Bronchial epithelial cell (primary cell): ENCODE measurements at regions not wholly inside any gene's neighbourhood (a gene's known extent, or its start where the extent isn't known, plus 50 kb on each side); places are given as distances from the start of the nearest gene placed in this dataset.

Source experiments
- DNase-seq: peaks from one replicate; pipeline ENCODE4 v3.0.0-alpha.2; 2010; ENCODE audit warnings: low read depth
- FAIRE-seq: peaks from 2 replicates; lab custom pipeline; 2011; peaks lifted over from hg19 to GRCh38; lab: Jason Lieb, UNC
- H3K27me3 ChIP-seq: 2 replicates; pipeline ENCODE4 v1.5.1; 2011; ENCODE audit warnings: low read length; ENCODE audit not compliant: control insufficient read depth, insufficient read depth
- H3K36me3 ChIP-seq: 2 replicates; pipeline ENCODE4 v1.5.1; 2011; ENCODE audit warnings: low read length; ENCODE audit not compliant: control insufficient read depth, insufficient read depth
- H3K4me3 ChIP-seq: 2 replicates; pipeline ENCODE4 v1.5.1; 2011; ENCODE audit warnings: mild to moderate bottlenecking, low read depth, low read length, control low read depth
- CTCF ChIP-seq: IDR thresholded peaks from 2 replicates; pipeline ENCODE4 v1.5.1; 2011; ENCODE audit warnings: mild to moderate bottlenecking, moderate library complexity, low read length, control low read depth, inconsistent platforms; ENCODE audit not compliant: insufficient read depth, severe bottlenecking

GRCh38 chr11:121898903-121899302 is 217.1 kb downstream of the BLID start:
- no peak for TF ChIP-seq CTCF

GRCh38 chr11:121895919-121896318 is 220.1 kb downstream of the BLID start:
- peak; percentile 58 for DNase-seq
- no peak for FAIRE-seq
- Histone ChIP-seq H3K27me3 (no peaks in the 10 kb centered on the region), H3K4me3 (no peak overlapping the region), H3K36me3 (no peaks in the 10 kb centered on the region)
- TF ChIP-seq CTCF, result no peak

More at GRCh38 chr11:121898903-121899302, 217.1 kb downstream of the BLID start:
- Histone ChIP-seq H3K27me3 (no peaks in the 10 kb centered on the region), H3K4me3 (no peak overlapping the region), H3K36me3 (no peaks in the 10 kb centered on the region)
- DNase-seq (no peak), FAIRE-seq (no peak)

GRCh38 chr11:121894581-121894980 is 221.4 kb downstream of the BLID start:
- H3K36me3 ChIP-seq, result no peaks in the 10 kb centered on the region
- no peaks in the 10 kb centered on the region for H3K27me3 ChIP-seq
- DNase-seq (peak; percentile 70), FAIRE-seq (no peak)
- no peak for TF ChIP-seq CTCF
- no peak overlapping the region for H3K4me3 ChIP-seq

- no peak for FAIRE-seq
- peak; percentile 29 for DNase-seq
Measured at GRCh38 chr11:121892863-121893262, 223.2 kb downstream of the BLID start.

GRCh38 chr11:121892131-121892681 is 223.8 kb downstream of the BLID start:
- FAIRE-seq, result no peak
- Histone ChIP-seq H3K4me3 (no peak overlapping the region), H3K27me3 (no peaks in the 10 kb centered on the region), H3K36me3 (no peaks in the 10 kb centered on the region)
- DNase-seq, result peak; percentile 42
- no peak for TF ChIP-seq CTCF

More at GRCh38 chr11:121892863-121893262, 223.2 kb downstream of the BLID start:
- no peak for TF ChIP-seq CTCF
- H3K27me3 ChIP-seq, result no peaks in the 10 kb centered on the region
- H3K4me3 ChIP-seq, result no peak overlapping the region
- H3K36me3 ChIP-seq, result no peaks in the 10 kb centered on the region
